Right ventricle myocardium inferior (tissue), 1 donor: ENCODE measurements at regions not wholly inside any gene's neighbourhood (a gene's known extent, or its start where the extent isn't known, plus 50 kb on each side); places are given as distances from the start of the nearest gene placed in this dataset.

ENCODE experiments used
- ATAC-seq: fragments of 200-7000 bp; cut with Tn5 transposase; one replicate; pipeline ENCODE4 v1.9.1; 2020; ENCODE audit warnings: mild to moderate bottlenecking, moderate library complexity
- DNase-seq: peaks from one replicate; pipeline ENCODE4 v3.0.0; 2021; ENCODE audit errors: missing footprints
- intact Hi-C: fragments of 100-400 bp; cut with DNase I; formaldehyde crosslinking; loops from one replicate; pipeline ENCODE4 v1.11.0; 2022
- donor health status: DM: no; HTN: yes; CAD: no; lungs with severe emphysema.

- ATAC-seq (no peak), DNase-seq (no peak)
- intact Hi-C loops = no loop called here
These were observed 111.0 kb downstream of the HSPH1 start for GRCh38 chr13:31050486-31051400.

GRCh38 chr13:31049833-31050232, 111.9 kb downstream of the HSPH1 start:
- DNase-seq (no peak), ATAC-seq (no peak)
- intact Hi-C loops = loop anchor here (10.0 kb wide), 3 partner anchors 375 to 915 kb away; partner anchors contain the start of gene HMGB1

- ATAC-seq = no peak
- intact Hi-C loops = loop anchor here (10.0 kb wide), 3 partner anchors 374 to 914 kb away; partner anchors contain the start of gene HMGB1
These were observed 112.6 kb downstream of the HSPH1 start for GRCh38 chr13:31049083-31049482.

GRCh38 chr13:31048521-31048920, 113.2 kb downstream of the HSPH1 start:
- ATAC-seq (no peak), DNase-seq (no peak)
- intact Hi-C loops = loop anchor here (10.0 kb wide), 3 partner anchors 374 to 914 kb away; partner anchors contain the start of gene HMGB1

More at GRCh38 chr13:31049083-31049482, 112.6 kb downstream of the HSPH1 start:
- DNase-seq = no peak

- ATAC-seq (peak; percentile 18), DNase-seq (no peak)
- intact Hi-C loops = loop anchor here (10.0 kb wide), 3 partner anchors 372 to 912 kb away; partner anchors contain the start of gene HMGB1
These were observed 114.3 kb downstream of the TEX26 start for GRCh38 chr13:31046711-31047279.

- intact Hi-C loops = loop anchor here (10.0 kb wide), 3 partner anchors 371 to 911 kb away; partner anchors contain the start of gene HMGB1
- DNase-seq = no peak
- ATAC-seq = no peak
These were observed 113.0 kb downstream of the TEX26 start for GRCh38 chr13:31045286-31046081.

GRCh38 chr13:31044364-31045285, 112.2 kb downstream of the TEX26 start:
- intact Hi-C loops = loop anchor here (5.0 to 10.0 kb wide), 5 partner anchors 177 to 910 kb away; partner anchors contain the start of gene HMGB1
- peak; percentile 88 for DNase-seq
- peak; percentile 84 for ATAC-seq

GRCh38 chr13:31043957-31044356, 111.5 kb downstream of the TEX26 start:
- DNase-seq = no peak
- ATAC-seq = peak; percentile 8
- intact Hi-C loops = loop anchor here (5.0 to 10.0 kb wide), 5 partner anchors 177 to 909 kb away; partner anchors contain the start of gene HMGB1

GRCh38 chr13:31042481-31043165, 110.2 kb downstream of the TEX26 start:
- DNase-seq (no peak), ATAC-seq (no peak)
- intact Hi-C loops = loop anchor here (5.0 to 10.0 kb wide), 5 partner anchors 175 to 908 kb away; partner anchors contain the start of gene HMGB1

- intact Hi-C loops = loop anchor here (5.0 to 10.0 kb wide), 5 partner anchors 175 to 907 kb away; partner anchors contain the start of gene HMGB1
- ATAC-seq (no peak), DNase-seq (no peak)
These were observed 109.6 kb downstream of the TEX26 start for GRCh38 chr13:31042049-31042448.

GRCh38 chr13:31038834-31039552, 106.5 kb downstream of the TEX26 start:
- no peak for DNase-seq
- intact Hi-C loops = no loop called here
- no peak for ATAC-seq

GRCh38 chr13:31037874-31038500, 105.5 kb downstream of the TEX26 start:
- intact Hi-C loops = no loop called here
- no peak for DNase-seq
- ATAC-seq = no peak

GRCh38 chr13:31036731-31037695, 104.6 kb downstream of the TEX26 start:
- DNase-seq (no peak), ATAC-seq (peak; percentile 27)
- intact Hi-C loops = no loop called here

- peak; percentile 59 for ATAC-seq
These were observed 102.9 kb downstream of the TEX26 start for GRCh38 chr13:31035185-31035965.

More at GRCh38 chr13:31035185-31035965, 102.9 kb downstream of the TEX26 start:
- no peak for DNase-seq
- intact Hi-C loops = no loop called here
